ENCODE measurements at regions not wholly inside any gene's neighbourhood (a gene's known extent, or its start where the extent isn't known, plus 50 kb on each side); places are given as distances from the start of the nearest gene placed in this dataset.
A peak's percentile ranks its signal among the peaks of the same experiment; 100 is the strongest.

GRCh38 chr4:38383646-38384121 is 280.3 kb upstream of the KLF3 start (continued):
- peak; percentile 76; the same call in 1 of the 2 replicates for TF ChIP-seq DMBX1 (CRISPR knock-in tag; IDR thresholded peaks at IDR 0.05; ENCODE audit: borderline replicate concordance)
- no peak for TF ChIP-seq KLF16 (IDR thresholded peaks at IDR 0.05)
- 0 out of 2 replicates have a peak, but pooled peaks have one; percentile 43 for TF ChIP-seq CREB3 (tag; conservative IDR thresholded peaks at IDR 0.05; ENCODE audit: low read depth)
- TF ChIP-seq ARID4B (CRISPR knock-in tag; IDR thresholded peaks at IDR 0.05): no peak
- no peak for TF ChIP-seq SETDB1 (IDR thresholded peaks at IDR 0.05; ENCODE audit: low read length)
- peak; percentile 81 for TF ChIP-seq CBFA2T3 (IDR thresholded peaks at IDR 0.05)
- TF ChIP-seq KLF6 (CRISPR knock-in tag; IDR thresholded peaks at IDR 0.05; ENCODE audit: borderline replicate concordance): no peak
- TF ChIP-seq CBFA2T2 (conservative IDR thresholded peaks at IDR 0.05): peak; percentile 57
- TF ChIP-seq NR2C1 (IDR thresholded peaks at IDR 0.05): peak; percentile 73
- peak; percentile 86 for TF ChIP-seq NR2C1 (tag; IDR thresholded peaks at IDR 0.05)
- peak; percentile 15; the same call in 1 of the 2 replicates for TF ChIP-seq CTBP1 (IDR thresholded peaks at IDR 0.05; ENCODE audit: borderline replicate concordance)
- TF ChIP-seq NCOR1 (IDR thresholded peaks at IDR 0.05): peak; percentile 67
- TF ChIP-seq GATA2 (CRISPR knock-in tag; IDR thresholded peaks at IDR 0.05): peak; percentile 57; the same call in 1 of the 2 replicates
- peak; percentile 79 for TF ChIP-seq ZNF75A (CRISPR knock-in tag; IDR thresholded peaks at IDR 0.05)
- 0 out of 2 replicates have a peak, but pooled peaks have one; percentile 23 for TF ChIP-seq RNF2 (IDR thresholded peaks at IDR 0.05)
- TF ChIP-seq KLF13 (tag; IDR thresholded peaks at IDR 0.05; ENCODE audit: borderline replicate concordance, low read depth): no peak
- no peak for TF ChIP-seq SP2 (IDR thresholded peaks at IDR 0.05; ENCODE audit: extremely low read depth, low read depth, low read length, poor library complexity, severe bottlenecking)
- TF ChIP-seq TAF9B (IDR thresholded peaks at IDR 0.05; ENCODE audit: partially characterized antibody): no peak
- 0 out of 2 replicates have a peak, but pooled peaks have one; percentile 23 for TF ChIP-seq MEF2D (tag; conservative IDR thresholded peaks at IDR 0.05; ENCODE audit: low read depth)
- no peak for TF ChIP-seq ZKSCAN3 (CRISPR knock-in tag; IDR thresholded peaks at IDR 0.05)
- peak; percentile 70 for TF ChIP-seq ARID1B (IDR thresholded peaks at IDR 0.05)
- TF ChIP-seq TFAP4 (CRISPR knock-in tag; IDR thresholded peaks at IDR 0.05; ENCODE audit: borderline replicate concordance): no peak

Measured in K562 (cell line).